ENCODE measurements at regions not wholly inside any gene's neighbourhood (a gene's known extent, or its start where the extent isn't known, plus 50 kb on each side); places are given as distances from the start of the nearest gene placed in this dataset.

DNA sequence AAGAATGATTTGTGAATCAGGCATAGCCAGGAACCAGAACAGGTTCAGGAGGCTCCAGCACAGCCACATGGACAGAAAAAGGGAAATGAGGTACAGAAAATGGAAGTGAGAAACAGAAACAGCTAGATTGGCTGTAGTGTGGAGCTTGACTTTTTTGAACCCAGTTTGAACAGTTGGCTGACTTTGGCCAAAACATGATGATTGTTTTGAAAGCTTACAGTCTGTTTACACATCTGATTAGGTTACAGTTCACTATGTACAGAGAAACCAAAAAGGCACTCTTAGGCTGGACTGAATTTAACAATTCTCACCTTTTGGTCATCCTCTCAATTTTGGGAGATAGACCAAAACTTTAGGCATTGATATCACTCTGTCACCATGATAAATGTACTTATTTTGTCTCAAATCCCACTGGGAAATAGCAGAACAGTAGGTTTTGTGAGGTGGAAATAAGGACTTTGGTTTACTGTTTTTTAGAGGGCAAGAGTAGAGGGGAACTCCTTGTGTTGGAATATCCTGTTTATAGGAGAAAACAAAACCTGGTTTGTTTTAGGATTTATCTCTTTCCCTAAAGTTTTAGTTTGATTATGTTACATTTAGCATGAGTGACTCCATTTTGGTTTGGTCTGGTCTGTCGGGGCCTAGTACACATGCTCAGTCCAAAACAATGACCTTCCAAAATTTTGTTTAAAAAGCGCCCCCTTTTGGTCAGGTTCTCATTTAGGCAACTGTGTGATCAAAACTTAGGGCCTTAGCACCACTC is 123.1 kb downstream of the OLIG3 start:
- TF ChIP-seq, protein P1, sequence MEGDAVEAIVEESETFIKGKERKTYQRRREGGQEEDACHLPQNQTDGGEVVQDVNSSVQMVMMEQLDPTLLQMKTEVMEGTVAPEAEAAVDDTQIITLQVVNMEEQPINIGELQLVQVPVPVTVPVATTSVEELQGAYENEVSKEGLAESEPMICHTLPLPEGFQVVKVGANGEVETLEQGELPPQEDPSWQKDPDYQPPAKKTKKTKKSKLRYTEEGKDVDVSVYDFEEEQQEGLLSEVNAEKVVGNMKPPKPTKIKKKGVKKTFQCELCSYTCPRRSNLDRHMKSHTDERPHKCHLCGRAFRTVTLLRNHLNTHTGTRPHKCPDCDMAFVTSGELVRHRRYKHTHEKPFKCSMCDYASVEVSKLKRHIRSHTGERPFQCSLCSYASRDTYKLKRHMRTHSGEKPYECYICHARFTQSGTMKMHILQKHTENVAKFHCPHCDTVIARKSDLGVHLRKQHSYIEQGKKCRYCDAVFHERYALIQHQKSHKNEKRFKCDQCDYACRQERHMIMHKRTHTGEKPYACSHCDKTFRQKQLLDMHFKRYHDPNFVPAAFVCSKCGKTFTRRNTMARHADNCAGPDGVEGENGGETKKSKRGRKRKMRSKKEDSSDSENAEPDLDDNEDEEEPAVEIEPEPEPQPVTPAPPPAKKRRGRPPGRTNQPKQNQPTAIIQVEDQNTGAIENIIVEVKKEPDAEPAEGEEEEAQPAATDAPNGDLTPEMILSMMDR (conservative IDR thresholded peaks at IDR 0.05) = peak; percentile 25
- DNase-seq (ENCODE audit: extremely low spot score, unreplicated experiment) = no peak
- Mint-ChIP-seq H3K9me3 (no peaks in the 10 kb centered on the region), H3K4me3 (no peak overlapping the region), H3K4me1 (ENCODE audit: unreplicated experiment) (peaks cover 6% of the 10 kb centered on the region), H3K36me3 (no peaks in the 10 kb centered on the region), H3K27ac (no peak overlapping the region), H3K27me3 (no peaks in the 10 kb centered on the region)

DNA sequence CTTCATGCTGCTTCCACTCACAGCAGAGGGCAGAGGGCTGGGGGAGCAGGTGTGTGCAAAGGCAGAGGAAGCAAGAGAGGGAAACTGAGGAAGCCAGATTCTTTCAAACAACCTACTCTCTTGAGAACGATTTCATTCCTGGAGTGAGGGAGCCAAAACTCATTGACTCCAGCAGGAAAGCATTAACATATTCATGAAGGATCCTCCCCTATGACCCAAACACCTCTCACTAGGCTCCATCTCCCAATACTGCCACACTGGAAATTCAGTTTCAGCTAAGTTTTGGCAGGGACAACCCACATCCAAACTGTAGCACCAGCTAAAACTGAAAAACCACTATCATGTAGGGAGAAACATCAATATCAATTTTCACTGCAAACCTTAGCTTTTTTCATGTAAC is 125.1 kb downstream of the OLIG3 start:
- H3K27ac Mint-ChIP-seq = no peak overlapping the region
- DNase-seq (ENCODE audit: extremely low spot score, unreplicated experiment) = no peak
- H3K4me1 Mint-ChIP-seq (ENCODE audit: unreplicated experiment) = peaks cover 13% of the 10 kb centered on the region
- no peak overlapping the region for H3K4me3 Mint-ChIP-seq
- H3K27me3 Mint-ChIP-seq = no peaks in the 10 kb centered on the region
- no peaks in the 10 kb centered on the region for H3K9me3 Mint-ChIP-seq
- no peaks in the 10 kb centered on the region for H3K36me3 Mint-ChIP-seq
- TF ChIP-seq, protein P1 (conservative IDR thresholded peaks at IDR 0.05) = no peak

DNA sequence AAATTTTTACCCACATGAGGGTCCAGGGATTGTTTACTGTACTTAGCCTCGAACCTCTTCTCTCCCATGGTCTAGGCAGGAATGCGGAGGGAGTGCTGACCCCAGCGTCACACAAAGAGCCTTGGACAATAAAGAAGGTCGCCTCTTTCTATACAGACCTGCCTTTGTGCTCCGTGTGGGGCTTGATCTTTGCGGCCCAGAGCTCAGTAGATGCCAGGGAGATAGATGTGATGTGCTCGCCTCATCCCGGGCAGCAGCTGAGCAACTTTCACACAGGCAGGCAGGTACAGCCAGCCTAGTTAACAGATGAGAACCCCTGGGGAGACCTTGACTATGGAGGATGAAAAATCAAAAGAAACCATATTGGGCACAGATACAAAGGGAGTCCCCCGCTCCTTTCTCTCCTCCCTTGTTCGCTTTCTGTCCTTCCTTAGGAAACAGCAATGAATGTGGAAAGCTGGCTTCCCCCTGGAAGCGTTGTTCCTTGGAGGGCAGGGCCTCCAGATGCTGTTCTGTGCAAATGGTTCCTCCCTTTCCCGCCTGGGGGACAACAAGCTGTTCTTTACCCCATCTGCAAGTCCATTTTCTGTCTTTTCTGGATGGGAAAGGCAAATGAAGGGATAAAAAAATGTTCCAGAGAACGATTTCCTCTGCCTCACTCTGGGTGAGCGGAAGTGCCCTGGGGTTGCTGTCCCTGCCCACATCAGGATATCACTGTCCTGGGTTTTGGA is 128.3 kb downstream of the OLIG3 start:
- Mint-ChIP-seq H3K4me1 (ENCODE audit: unreplicated experiment) (peaks cover 23% of the 10 kb centered on the region), H3K9me3 (no peaks in the 10 kb centered on the region), H3K4me3 (peak overlapping the region; percentile 31), H3K27ac (no peak overlapping the region), H3K27me3 (peaks cover 4% of the 10 kb centered on the region), H3K36me3 (no peaks in the 10 kb centered on the region)
- TF ChIP-seq, protein P1 (conservative IDR thresholded peaks at IDR 0.05) = no peak
- DNase-seq (ENCODE audit: extremely low spot score, unreplicated experiment) = no peak

DNA sequence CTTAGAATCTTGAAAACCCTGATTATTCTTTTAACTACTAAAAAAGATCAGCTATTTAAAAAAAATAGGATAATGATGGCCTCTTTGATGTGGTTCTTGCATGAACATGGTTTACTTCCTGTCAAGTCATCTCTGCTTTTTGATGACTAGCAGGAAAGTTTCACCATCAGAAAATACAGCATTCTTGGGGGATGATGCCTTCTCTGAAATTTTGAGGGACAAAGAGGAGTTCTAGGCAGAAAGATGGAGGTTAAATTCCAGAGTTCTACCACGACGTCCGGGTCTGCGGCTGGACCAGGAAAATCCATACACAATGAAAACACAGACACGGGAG is 130.4 kb downstream of the OLIG3 start:
- Mint-ChIP-seq H3K36me3 (no peaks in the 10 kb centered on the region), H3K27ac (no peak overlapping the region), H3K4me3 (no peak overlapping the region), H3K9me3 (no peaks in the 10 kb centered on the region), H3K27me3 (peaks cover 8% of the 10 kb centered on the region), H3K4me1 (ENCODE audit: unreplicated experiment) (peaks cover 19% of the 10 kb centered on the region)
- TF ChIP-seq, protein P1 (conservative IDR thresholded peaks at IDR 0.05) = no peak
- DNase-seq (ENCODE audit: extremely low spot score, unreplicated experiment) = no peak

DNA sequence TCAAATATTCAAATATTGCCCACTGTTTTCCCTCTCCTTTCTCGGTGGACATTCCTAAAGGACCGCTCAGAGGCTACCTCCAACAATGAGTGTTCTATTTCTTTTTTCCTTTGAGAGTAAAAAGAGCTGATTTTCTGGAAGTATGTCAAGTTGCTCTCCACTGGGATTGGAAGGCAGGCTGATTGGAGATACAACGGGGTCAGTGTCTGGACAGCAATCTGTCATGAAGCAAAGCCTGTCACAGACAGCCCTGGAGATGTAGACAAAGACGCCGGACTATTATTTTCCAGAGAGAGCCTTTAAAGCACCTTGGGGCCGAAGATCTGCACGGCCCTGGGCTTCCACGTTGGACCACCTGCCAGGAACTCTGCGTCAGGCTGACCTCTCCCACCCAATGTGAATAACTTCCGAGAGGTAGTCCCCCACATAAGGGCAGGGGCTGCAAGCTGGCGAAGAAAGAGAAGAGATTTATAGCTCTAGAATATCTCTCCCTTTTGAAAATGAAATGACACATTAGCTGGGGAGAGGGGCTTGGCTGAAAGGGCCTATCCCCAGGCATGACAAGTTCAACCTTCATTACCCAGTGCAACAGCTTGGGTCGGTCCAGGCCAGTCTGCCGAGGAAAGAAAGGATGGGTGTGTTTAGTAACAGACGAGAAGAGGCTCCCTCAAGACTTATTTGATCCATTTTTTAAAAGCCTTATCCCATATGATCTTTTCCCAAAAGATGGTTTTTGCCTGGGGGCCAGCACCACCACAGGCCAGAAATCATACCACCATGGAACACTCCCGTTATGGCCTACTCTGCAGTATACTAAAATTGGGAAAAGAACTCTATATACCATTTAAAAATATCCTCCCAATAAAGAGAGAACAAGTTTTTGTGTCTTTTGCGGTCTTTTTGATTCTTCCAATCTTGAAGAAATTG is 131.1 kb downstream of the OLIG3 start:
- Mint-ChIP-seq H3K27ac (no peak overlapping the region), H3K27me3 (peaks cover 12% of the 10 kb centered on the region), H3K4me1 (ENCODE audit: unreplicated experiment) (peaks cover 23% of the 10 kb centered on the region), H3K4me3 (peak overlapping the region; percentile 6), H3K36me3 (no peaks in the 10 kb centered on the region), H3K9me3 (no peaks in the 10 kb centered on the region)
- DNase-seq (ENCODE audit: extremely low spot score, unreplicated experiment) = no peak
- TF ChIP-seq, protein P1 (conservative IDR thresholded peaks at IDR 0.05) = no peak

All from type B pancreatic cell (in vitro differentiated cells).